K562 (cell line): ENCODE measurements at regions not wholly inside any gene's neighbourhood (a gene's known extent, or its start where the extent isn't known, plus 50 kb on each side); places are given as distances from the start of the nearest gene placed in this dataset.

ENCODE experiments used
- ATAC-seq: fragments of 200-7000 bp; cut with Tn5 transposase; 3 replicates; pipeline ENCODE4 v1.9.1; 2020; ENCODE audit warnings: moderate library complexity
- BruUV-seq: library from RNA; stranded (reverse); fragments of 400-500 nt; replicated peaks from 2 replicates; lab custom pipeline; 2021; lab: Mats Ljungman, UMichigan
- CTCF ChIA-PET: fragments of 300-600 bp; formaldehyde crosslinking; extraction: SDS; loops from one replicate; lab custom pipeline; 2021; ENCODE audit warnings: low intra/inter-chr PET ratio; lab: Yijun Ruan, JAX
- POLR2A ChIA-PET: fragments of 300-600, 350-650 bp; sonication (Branson Sonifier 250); formaldehyde crosslinking; extraction: SDS; loops from one replicate; lab custom pipeline; 2021; ENCODE audit warnings: antibody characterized with exemption, inconsistent platforms; lab: Yijun Ruan, JAX
- DNase-seq, 4 experiments: peaks; one replicate each; pipeline versions ENCODE4 v3.0.0 to v3.0.0-alpha.2; 2011 to 2018; ENCODE audit warnings: low spot score in 3 of 4, mixed read lengths in 3 of 4; ENCODE audit errors: extremely low read depth in 1 of 4
- FAIRE-seq: peaks from 2 replicates; lab custom pipeline; 2011; peaks lifted over from hg19 to GRCh38; lab: Jason Lieb, UNC
- H2AFZ ChIP-seq: 2 replicates; pipeline ENCODE4 v1.6.0; 2011; ENCODE audit warnings: low read depth, low read length, control low read depth, inconsistent platforms
- H3K27ac ChIP-seq: fragments of 200-600 bp; 3 replicates; pipeline ENCODE4 v1.8.0; 2011; ENCODE audit warnings: low read depth, mild to moderate bottlenecking, control low read depth, inconsistent platforms, low read length, moderate library complexity, mixed read lengths; ENCODE audit errors: extremely low read depth
- H3K27me3 ChIP-seq, 2 experiments: fragments of 300-600 bp in 1 of 2; 2 replicates in 1 of 2; 3 replicates in 1 of 2; pipeline versions ENCODE4 v1.6.0 to v1.8.0; 2011; ENCODE audit warnings: inconsistent platforms in 2 of 2, low read length in 2 of 2, mild to moderate bottlenecking in 1 of 2, mixed read lengths in 1 of 2, moderate library complexity in 1 of 2; ENCODE audit not compliant: control insufficient read depth in 2 of 2, insufficient read depth in 2 of 2
- H3K36me3 ChIP-seq: fragments of 300-600 bp; 3 replicates; pipeline ENCODE4 v1.8.0; 2011; ENCODE audit warnings: mild to moderate bottlenecking, low read length, inconsistent platforms; ENCODE audit not compliant: control insufficient read depth, insufficient read depth
- H3K4me1 ChIP-seq, 2 experiments: fragments of 200-600 bp in 1 of 2; replicated peaks in 1 of 2; 2 replicates in 1 of 2; 3 replicates in 1 of 2; pipeline versions ENCODE4 v1.5.1 to v1.8.0; 2011; ENCODE audit warnings: inconsistent platforms in 2 of 2, low read length in 2 of 2, mild to moderate bottlenecking in 1 of 2, mixed read lengths in 1 of 2, moderate library complexity in 1 of 2; ENCODE audit not compliant: control insufficient read depth in 2 of 2, insufficient read depth in 2 of 2
- H3K4me2 ChIP-seq: 2 replicates; pipeline ENCODE4 v1.6.1; 2011; ENCODE audit warnings: low read length, control low read depth, inconsistent platforms, mixed read lengths; ENCODE audit not compliant: insufficient read depth
- H3K4me3 ChIP-seq: fragments of 200-600 bp; sonication (generic), shearing (Covaris generic); 2 replicates; pipeline ENCODE4 v1.5.1; 2016; ENCODE audit warnings: control low read depth, inconsistent platforms
- H3K79me2 ChIP-seq: fragments of 200-600 bp; 3 replicates; pipeline ENCODE4 v1.8.0; 2011; ENCODE audit warnings: low read length, inconsistent platforms; ENCODE audit not compliant: control insufficient read depth, insufficient read depth
- H3K9ac ChIP-seq, 2 experiments: 2 replicates each; pipeline versions ENCODE4 v1.6.0 to v1.6.1; 2011; ENCODE audit warnings: low read depth in 2 of 2, low read length in 2 of 2, control low read depth in 1 of 2, inconsistent platforms in 1 of 2, mild to moderate bottlenecking in 1 of 2, mixed read lengths in 1 of 2; ENCODE audit not compliant: insufficient read depth in 1 of 2
- H3K9me1 ChIP-seq: one replicate; pipeline ENCODE4 v1.6.0; 2011; ENCODE audit warnings: inconsistent platforms, mild to moderate bottlenecking, low read length, moderate library complexity; ENCODE audit not compliant: control insufficient read depth, insufficient read depth
- H3K9me3 ChIP-seq: replicated peaks from 2 replicates; pipeline ENCODE4 v1.5.1; 2011; ENCODE audit warnings: low read depth, low read length, inconsistent platforms; ENCODE audit not compliant: control insufficient read depth, insufficient read depth
- H4K20me1 ChIP-seq: replicated peaks from 2 replicates; pipeline ENCODE4 v1.6.1; 2011; ENCODE audit warnings: low read length, inconsistent platforms, mixed read lengths; ENCODE audit not compliant: control insufficient read depth, insufficient read depth
- HMG20A ChIP-seq: fragments of 450-650 bp; formaldehyde crosslinking; conservative IDR thresholded peaks from 2 replicates; pipeline ENCODE4 v1.4.0; 2020; ENCODE audit warnings: mild to moderate bottlenecking, mixed read lengths
- LCOR ChIP-seq: sonication (generic); formaldehyde crosslinking; IDR thresholded peaks from 2 replicates; pipeline ENCODE4 v1.8.0; 2022; ENCODE audit warnings: mild to moderate bottlenecking, missing genetic modification reagents
- POLR2AphosphoS2 ChIP-seq: IDR thresholded peaks from 2 replicates; pipeline ENCODE4 v1.6.1; 2012; ENCODE audit warnings: low read length, improper control_type of control experiment
- RBM14 ChIP-seq: fragments of 200-400 bp; formaldehyde crosslinking; IDR thresholded peaks from 2 replicates; pipeline ENCODE4 v1.6.1; 2018; ENCODE audit warnings: low read depth, mild to moderate bottlenecking, low read length, moderate library complexity, borderline replicate concordance; ENCODE audit not compliant: insufficient read depth
- RUNX1 ChIP-seq: sonication (generic); IDR thresholded peaks from 2 replicates; pipeline ENCODE4 v1.6.1; 2016; ENCODE audit warnings: antibody characterized with exemption, low read depth
- SIN3B ChIP-seq: fragments of 450-650 bp; IDR thresholded peaks from 2 replicates; pipeline ENCODE4 v1.6.1; 2017; ENCODE audit warnings: low read depth, mild to moderate bottlenecking, moderate library complexity
- ZNF124 ChIP-seq: sonication (generic); formaldehyde crosslinking; IDR thresholded peaks from 2 replicates; pipeline ENCODE4 v1.8.1; 2022; ENCODE audit warnings: missing genetic modification reagents
- ZNF583 ChIP-seq: fragments of 250-450 bp; sonication (Bioruptor Pico); IDR thresholded peaks from 2 replicates; pipeline ENCODE4 v1.4.0; 2020
- WGBS: fragments of 100-300 bp; shearing (Covaris generic); methylation state at CpG from one replicate; pipeline ENCODE4 v1.1.6; 2016; ENCODE audit warnings: low coverage, mixed read lengths; ENCODE audit not compliant: insufficient coverage; ENCODE audit errors: missing lambda C conversion rate; 5-methylcytosine and 5-hydroxymethylcytosine counted together
- in situ Hi-C: fragments of 300-500 bp; cut with MboI; formaldehyde crosslinking; loops from 4 replicates; pipeline ENCODE4 v1.15.0; 2018; ENCODE audit warnings: inconsistent platforms, mixed read lengths
- intact Hi-C: fragments of 100-400 bp; cut with micrococcal nuclease; formaldehyde crosslinking; loops from 2 replicates; pipeline ENCODE4 v1.14.2; 2022
- TF ChIP-seq, protein P1 (sequence below): fragments of 450-650 bp; IDR thresholded peaks from 2 replicates; pipeline ENCODE4 v1.6.1; 2016
- TF ChIP-seq, protein P2 (sequence below): fragments of 250-450 bp; sonication (Bioruptor Pico); IDR thresholded peaks from 2 replicates; pipeline ENCODE4 v1.8.0; 2022; ENCODE audit warnings: moderate library complexity, mild to moderate bottlenecking, inconsistent platforms

DNA sequence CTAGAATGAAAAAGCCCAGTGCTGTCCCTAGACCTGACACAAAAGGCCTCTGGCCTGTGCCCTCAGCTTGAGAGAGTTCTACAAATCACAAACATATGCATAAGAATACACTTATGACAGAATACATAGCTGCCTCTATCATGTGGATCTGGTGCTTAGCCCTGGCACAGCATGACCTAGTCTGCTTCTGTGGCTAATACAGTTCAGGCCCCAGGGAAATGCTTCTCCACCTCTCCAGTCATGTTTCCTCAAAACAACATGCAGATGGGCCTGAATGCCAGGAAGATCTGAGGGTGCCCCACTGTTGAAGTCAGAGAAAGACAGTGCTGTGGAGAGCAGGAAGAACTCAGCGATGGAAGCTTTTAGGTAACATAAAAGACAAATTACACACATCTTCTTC, 231.9 kb upstream of the SALL1 start:
- DNase-seq = no peak
- ChIA-PET POLR2A (no interaction called here), CTCF (no interaction called here)
- Histone ChIP-seq H3K9me1 (no peaks in the 10 kb centered on the region), H4K20me1 (no peaks in the 10 kb centered on the region), H3K4me2 (no peak overlapping the region), H3K9ac (no peak overlapping the region), H3K9me3 (no peaks in the 10 kb centered on the region; the same call in 1 of the 2 replicates), H2AFZ (no peak overlapping the region), H3K4me1 (no peaks in the 10 kb centered on the region), H3K36me3 (no peaks in the 10 kb centered on the region), H3K27me3 (no peaks in the 10 kb centered on the region), H3K4me3 (no peak overlapping the region), H3K27ac (no peak overlapping the region), H3K79me2 (no peaks in the 10 kb centered on the region)
- intact Hi-C loops (no loop called here), in situ Hi-C loops (no loop called here)
- TF ChIP-seq, protein P1, sequence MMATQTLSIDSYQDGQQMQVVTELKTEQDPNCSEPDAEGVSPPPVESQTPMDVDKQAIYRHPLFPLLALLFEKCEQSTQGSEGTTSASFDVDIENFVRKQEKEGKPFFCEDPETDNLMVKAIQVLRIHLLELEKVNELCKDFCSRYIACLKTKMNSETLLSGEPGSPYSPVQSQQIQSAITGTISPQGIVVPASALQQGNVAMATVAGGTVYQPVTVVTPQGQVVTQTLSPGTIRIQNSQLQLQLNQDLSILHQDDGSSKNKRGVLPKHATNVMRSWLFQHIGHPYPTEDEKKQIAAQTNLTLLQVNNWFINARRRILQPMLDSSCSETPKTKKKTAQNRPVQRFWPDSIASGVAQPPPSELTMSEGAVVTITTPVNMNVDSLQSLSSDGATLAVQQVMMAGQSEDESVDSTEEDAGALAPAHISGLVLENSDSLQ = no peak
- TF ChIP-seq POLR2AphosphoS2 = no peak
- TF ChIP-seq, protein P2, sequence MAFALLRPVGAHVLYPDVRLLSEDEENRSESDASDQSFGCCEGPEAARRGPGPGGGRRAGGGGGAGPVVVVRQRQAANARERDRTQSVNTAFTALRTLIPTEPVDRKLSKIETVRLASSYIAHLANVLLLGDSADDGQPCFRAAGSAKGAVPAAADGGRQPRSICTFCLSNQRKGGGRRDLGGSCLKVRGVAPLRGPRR (CRISPR knock-in tag) = no peak
- no peak for TF ChIP-seq ZNF124 (CRISPR knock-in tag)
- TF ChIP-seq RBM14 = no peak
- no peak for TF ChIP-seq ZNF583 (CRISPR knock-in tag)
- no peak for TF ChIP-seq RUNX1
- no peak for TF ChIP-seq SIN3B
- TF ChIP-seq LCOR = no peak
- no peak for TF ChIP-seq HMG20A (CRISPR knock-in tag)
- WGBS = 0% methylated on average over 1 of the region's 1 CpG
- no peak for FAIRE-seq
- no peak for ATAC-seq
- no TSS peak for BruUV-seq
